ENCODE measurements at regions not wholly inside any gene's neighbourhood (a gene's known extent, or its start where the extent isn't known, plus 50 kb on each side); places are given as distances from the start of the nearest gene placed in this dataset.
"Not testable (repeated sequence)": the region's sequence is repeated elsewhere in the genome, so short reads cannot be mapped to it uniquely, and the experiment has no call there.

GRCh38 chr1:195663549-195664280 lies 944.5 kb downstream of the KCNT2 start:
- Mint-ChIP-seq H3K27me3 (ENCODE audit: low read depth) (no peaks in the 10 kb centered on the region), H3K27ac (no peak overlapping the region), H3K36me3 (ENCODE audit: low read depth) (no peaks in the 10 kb centered on the region), H3K4me1 (ENCODE audit: low read depth) (no peaks in the 10 kb centered on the region), H3K4me3 (no peak overlapping the region), H3K9me3 (no peaks in the 10 kb centered on the region)

- H3K4me1 Mint-ChIP-seq (ENCODE audit: low read depth), result no peaks in the 10 kb centered on the region
- no peak overlapping the region for H3K4me3 Mint-ChIP-seq
- no peaks in the 10 kb centered on the region for H3K27me3 Mint-ChIP-seq (ENCODE audit: low read depth)
- no peaks in the 10 kb centered on the region for H3K36me3 Mint-ChIP-seq (ENCODE audit: low read depth)
- no peaks in the 10 kb centered on the region for H3K9me3 Mint-ChIP-seq
- no peak overlapping the region for H3K27ac Mint-ChIP-seq
These were observed 951.5 kb downstream of the KCNT2 start for GRCh38 chr1:195656780-195657179.

GRCh38 chr1:195648875-195649274 lies 959.4 kb downstream of the KCNT2 start:
- H3K9me3 Mint-ChIP-seq; H3K4me3 Mint-ChIP-seq; H3K4me1 Mint-ChIP-seq (ENCODE audit: low read depth); H3K27ac Mint-ChIP-seq; H3K36me3 Mint-ChIP-seq (ENCODE audit: low read depth); H3K27me3 Mint-ChIP-seq (ENCODE audit: low read depth): not testable (repeated sequence)

- Mint-ChIP-seq H3K9me3 (no peaks in the 10 kb centered on the region), H3K36me3 (ENCODE audit: low read depth) (no peaks in the 10 kb centered on the region), H3K27me3 (ENCODE audit: low read depth) (no peaks in the 10 kb centered on the region), H3K4me3 (no peak overlapping the region), H3K4me1 (ENCODE audit: low read depth) (no peaks in the 10 kb centered on the region), H3K27ac (no peak overlapping the region)
These were observed 970.7 kb downstream of the KCNT2 start for GRCh38 chr1:195637539-195637938.

- Mint-ChIP-seq H3K36me3 (ENCODE audit: low read depth) (no peaks in the 10 kb centered on the region), H3K4me1 (ENCODE audit: low read depth) (no peaks in the 10 kb centered on the region), H3K9me3 (peaks cover 10% of the 10 kb centered on the region), H3K4me3 (no peak overlapping the region), H3K27ac (no peak overlapping the region), H3K27me3 (ENCODE audit: low read depth) (no peaks in the 10 kb centered on the region)
These were observed 990.0 kb downstream of the KCNT2 start for GRCh38 chr1:195618287-195618686.

- Mint-ChIP-seq H3K27me3 (ENCODE audit: low read depth) (no peaks in the 10 kb centered on the region), H3K9me3 (peaks cover 7% of the 10 kb centered on the region), H3K27ac (no peak overlapping the region), H3K4me3 (no peak overlapping the region), H3K36me3 (ENCODE audit: low read depth) (no peaks in the 10 kb centered on the region), H3K4me1 (ENCODE audit: low read depth) (no peaks in the 10 kb centered on the region)
These were observed 991.1 kb downstream of the KCNT2 start for GRCh38 chr1:195617106-195617505.

- Mint-ChIP-seq H3K4me3 (no peak overlapping the region), H3K4me1 (ENCODE audit: low read depth) (no peaks in the 10 kb centered on the region), H3K27ac (no peak overlapping the region), H3K9me3 (peaks cover 3% of the 10 kb centered on the region), H3K36me3 (ENCODE audit: low read depth) (no peaks in the 10 kb centered on the region), H3K27me3 (ENCODE audit: low read depth) (no peaks in the 10 kb centered on the region)
These were observed 999.4 kb downstream of the KCNT2 start for GRCh38 chr1:195608883-195609282.

- Mint-ChIP-seq H3K27ac (no peak overlapping the region), H3K9me3 (peaks cover 3% of the 10 kb centered on the region), H3K27me3 (ENCODE audit: low read depth) (no peaks in the 10 kb centered on the region), H3K4me3 (no peak overlapping the region), H3K36me3 (ENCODE audit: low read depth) (no peaks in the 10 kb centered on the region), H3K4me1 (ENCODE audit: low read depth) (no peaks in the 10 kb centered on the region)
These were observed 1001.8 kb downstream of the KCNT2 start for GRCh38 chr1:195606483-195606882.

- Mint-ChIP-seq H3K36me3 (ENCODE audit: low read depth) (no peaks in the 10 kb centered on the region), H3K27me3 (ENCODE audit: low read depth) (no peaks in the 10 kb centered on the region), H3K4me1 (ENCODE audit: low read depth) (no peaks in the 10 kb centered on the region), H3K4me3 (no peak overlapping the region), H3K27ac (no peak overlapping the region), H3K9me3 (no peaks in the 10 kb centered on the region)
These were observed 1004.0 kb downstream of the KCNT2 start for GRCh38 chr1:195604287-195604686.

GRCh38 chr1:195597891-195598290 lies 1010.3 kb downstream of the KCNT2 start:
- Mint-ChIP-seq H3K4me3 (no peak overlapping the region), H3K36me3 (ENCODE audit: low read depth) (no peaks in the 10 kb centered on the region), H3K9me3 (no peaks in the 10 kb centered on the region), H3K27ac (no peak overlapping the region), H3K4me1 (ENCODE audit: low read depth) (no peaks in the 10 kb centered on the region), H3K27me3 (ENCODE audit: low read depth) (no peaks in the 10 kb centered on the region)

GRCh38 chr1:195594773-195595172 lies 1013.5 kb downstream of the KCNT2 start:
- no peak overlapping the region for H3K27ac Mint-ChIP-seq
- H3K9me3 Mint-ChIP-seq, result no peaks in the 10 kb centered on the region
- no peak overlapping the region for H3K4me3 Mint-ChIP-seq
- no peaks in the 10 kb centered on the region for H3K27me3 Mint-ChIP-seq (ENCODE audit: low read depth)
- no peaks in the 10 kb centered on the region for H3K36me3 Mint-ChIP-seq (ENCODE audit: low read depth)
- no peaks in the 10 kb centered on the region for H3K4me1 Mint-ChIP-seq (ENCODE audit: low read depth)

- Mint-ChIP-seq H3K27me3 (ENCODE audit: low read depth) (no peaks in the 10 kb centered on the region), H3K4me1 (ENCODE audit: low read depth) (no peaks in the 10 kb centered on the region), H3K9me3 (no peaks in the 10 kb centered on the region), H3K36me3 (ENCODE audit: low read depth) (no peaks in the 10 kb centered on the region), H3K27ac (no peak overlapping the region), H3K4me3 (no peak overlapping the region)
These were observed 1013.9 kb downstream of the KCNT2 start for GRCh38 chr1:195594322-195594721.

- Mint-ChIP-seq H3K36me3 (ENCODE audit: low read depth) (no peaks in the 10 kb centered on the region), H3K27me3 (ENCODE audit: low read depth) (no peaks in the 10 kb centered on the region), H3K4me1 (ENCODE audit: low read depth) (no peaks in the 10 kb centered on the region), H3K4me3 (no peak overlapping the region), H3K27ac (no peak overlapping the region), H3K9me3 (peaks cover 3% of the 10 kb centered on the region)
These were observed 1016.1 kb downstream of the KCNT2 start for GRCh38 chr1:195591917-195592672.

- Mint-ChIP-seq H3K4me3 (no peak overlapping the region), H3K9me3 (peaks cover 3% of the 10 kb centered on the region), H3K36me3 (ENCODE audit: low read depth) (no peaks in the 10 kb centered on the region), H3K27ac (no peak overlapping the region), H3K27me3 (ENCODE audit: low read depth) (no peaks in the 10 kb centered on the region), H3K4me1 (ENCODE audit: low read depth) (no peaks in the 10 kb centered on the region)
These were observed 1017.6 kb downstream of the KCNT2 start for GRCh38 chr1:195590649-195591048.

- no peaks in the 10 kb centered on the region for H3K36me3 Mint-ChIP-seq (ENCODE audit: low read depth)
- H3K9me3 Mint-ChIP-seq, result peaks cover 3% of the 10 kb centered on the region
- no peak overlapping the region for H3K27ac Mint-ChIP-seq
- H3K4me1 Mint-ChIP-seq (ENCODE audit: low read depth), result no peaks in the 10 kb centered on the region
- H3K27me3 Mint-ChIP-seq (ENCODE audit: low read depth), result no peaks in the 10 kb centered on the region
- no peak overlapping the region for H3K4me3 Mint-ChIP-seq
These were observed 1023.2 kb downstream of the KCNT2 start for GRCh38 chr1:195584870-195585624.
